Hematopoietic multipotent progenitor cell treated with erythropoietin and hydrocortisone succinate and interleukin-3 and kit ligand, for 8 days (in vitro differentiated cells): ENCODE measurements at regions not wholly inside any gene's neighbourhood (a gene's known extent, or its start where the extent isn't known, plus 50 kb on each side); places are given as distances from the start of the nearest gene placed in this dataset.
"Not testable (repeated sequence)": the region's sequence is repeated elsewhere in the genome, so short reads cannot be mapped to it uniquely, and the experiment has no call there.

ENCODE experiments used
- DNase-seq: peaks from one replicate; pipeline ENCODE4 v3.0.0-alpha.2; 2015

DNA sequence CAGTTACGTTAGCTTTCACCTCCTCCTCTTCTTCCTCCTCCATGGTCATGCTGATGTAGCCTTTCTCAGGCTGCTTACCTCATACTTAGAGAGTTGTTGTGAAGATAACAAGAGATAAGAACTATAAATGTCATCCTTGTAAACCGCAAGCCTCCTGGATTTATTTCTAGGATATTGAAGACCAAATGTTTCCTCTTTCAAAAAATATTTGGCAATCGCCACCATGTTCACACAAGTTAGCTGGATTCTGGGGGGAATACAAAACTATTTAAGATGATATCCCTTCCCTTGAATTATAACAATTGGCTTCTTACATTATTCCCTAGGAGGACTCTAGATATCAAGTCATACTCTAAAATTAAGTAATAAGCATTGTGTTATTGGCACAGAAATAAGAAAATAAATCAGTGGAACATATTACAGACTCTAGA is 99.8 kb upstream of the PLEKHG1 start:
- no peak for DNase-seq

DNA sequence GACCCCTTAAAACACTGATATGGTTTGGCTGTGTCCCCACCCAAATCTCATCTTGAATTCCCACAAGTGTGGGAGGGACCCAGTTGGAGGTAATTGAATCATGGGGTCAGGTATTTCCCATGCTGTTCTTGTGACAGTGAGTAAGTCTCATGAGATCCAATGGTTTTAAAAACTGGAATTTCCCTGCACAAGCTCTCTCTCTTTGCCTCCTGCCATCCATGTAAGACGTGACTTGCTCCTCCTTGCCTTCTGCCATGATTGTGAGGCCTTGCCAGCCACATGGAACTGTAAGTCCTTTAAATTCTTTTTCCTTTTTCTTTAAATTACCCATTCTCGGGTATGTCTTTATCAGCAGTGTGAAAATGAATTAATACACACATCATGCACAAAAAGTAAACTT is 99.1 kb upstream of the PLEKHG1 start:
- DNase-seq, result not testable (repeated sequence)

- DNase-seq, result no peak
Measured at GRCh38 chr6:150503041-150503440, 96.6 kb upstream of the PLEKHG1 start.

GRCh38 chr6:150503586-150504339 is 95.9 kb upstream of the PLEKHG1 start:
- DNase-seq, result no peak

DNA sequence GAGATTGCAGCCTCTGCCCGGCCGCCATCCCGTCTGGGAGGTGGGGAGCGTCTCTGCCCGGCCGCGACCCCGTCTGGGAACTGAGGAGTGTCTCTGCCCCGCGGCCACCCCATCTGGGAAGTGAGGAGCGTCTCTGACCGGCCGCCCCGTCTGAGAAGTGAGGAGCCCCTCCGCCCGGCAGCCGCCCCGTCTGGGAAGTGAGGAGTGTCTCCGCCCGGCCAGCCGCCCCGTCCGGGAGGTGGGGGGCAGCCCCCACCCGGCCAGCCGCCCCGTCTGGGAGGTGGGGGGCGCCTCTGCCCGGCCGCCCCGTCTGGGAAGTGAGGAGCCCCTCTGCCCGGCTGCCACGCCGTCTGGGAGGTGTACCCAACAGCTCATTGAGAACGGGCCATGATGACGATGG is 92.3 kb upstream of the PLEKHG1 start:
- DNase-seq, result not testable (repeated sequence)

- no peak for DNase-seq
Measured at GRCh38 chr6:150510576-150510975, 89.1 kb upstream of the PLEKHG1 start.

GRCh38 chr6:150511313-150511712 is 88.4 kb upstream of the PLEKHG1 start:
- DNase-seq, result no peak

GRCh38 chr6:150514806-150515380 is 84.8 kb upstream of the PLEKHG1 start:
- DNase-seq, result no peak

GRCh38 chr6:150516199-150516598 is 83.5 kb upstream of the PLEKHG1 start:
- DNase-seq, result no peak

DNA sequence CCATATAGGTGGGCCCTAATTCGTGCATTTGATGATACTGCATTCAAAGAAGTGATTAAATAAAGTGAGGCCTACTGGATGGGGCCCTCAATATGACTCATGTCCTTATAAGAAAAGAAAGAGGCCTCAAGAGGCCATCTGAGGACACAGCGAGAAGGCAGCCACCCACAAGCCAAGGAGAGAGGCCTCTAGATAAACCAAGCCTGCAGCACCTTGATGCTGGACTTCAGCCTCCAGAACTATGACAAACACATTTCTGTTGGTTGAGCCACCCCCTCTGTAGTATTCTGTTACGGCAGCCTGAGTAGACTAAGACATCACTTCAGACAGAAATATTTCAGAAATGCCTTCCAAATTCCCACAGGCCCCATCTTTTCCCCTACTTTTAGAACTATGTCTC is 82.5 kb upstream of the PLEKHG1 start:
- no peak for DNase-seq

GRCh38 chr6:150521482-150521881 is 78.2 kb upstream of the PLEKHG1 start:
- no peak for DNase-seq

DNA sequence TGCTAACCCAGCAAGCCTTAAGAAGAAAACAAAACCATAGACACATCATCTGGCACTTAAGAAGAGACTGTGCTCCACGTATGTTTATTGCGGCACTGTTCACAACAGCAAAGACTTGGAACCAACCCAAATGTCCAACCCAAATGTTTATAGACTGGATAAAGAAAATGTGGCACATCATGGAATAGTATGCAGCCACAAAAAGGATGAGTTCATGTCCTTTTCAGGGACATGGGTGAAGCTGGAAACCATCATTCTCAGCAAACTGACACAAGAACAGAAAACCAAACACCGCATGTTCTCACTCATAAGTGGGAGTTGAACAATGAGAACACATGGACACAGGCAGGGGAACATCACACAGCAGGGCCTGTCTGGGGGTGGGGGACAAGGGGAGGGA is 76.5 kb upstream of the PLEKHG1 start:
- not testable (repeated sequence) for DNase-seq

DNA sequence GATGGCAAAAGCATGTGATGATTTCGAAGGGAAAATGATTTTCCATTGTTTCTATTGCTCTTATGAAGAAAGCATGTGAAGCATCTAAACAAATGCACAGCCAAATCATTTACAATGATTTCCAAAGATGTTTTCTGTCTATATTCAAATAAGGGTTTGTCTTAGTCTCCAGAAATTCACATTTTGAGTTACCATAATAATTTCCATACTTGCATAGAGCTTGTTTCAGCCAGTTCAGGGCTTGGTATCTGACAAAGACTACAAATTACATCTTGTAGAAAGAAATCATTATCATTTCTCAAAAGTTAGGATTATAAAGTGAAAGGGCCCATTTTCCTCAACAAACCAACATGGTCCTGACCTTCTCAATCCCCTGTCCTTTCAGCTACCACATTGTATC is 74.4 kb upstream of the PLEKHG1 start:
- no peak for DNase-seq

- no peak for DNase-seq
Measured at GRCh38 chr6:150527100-150527499, 72.6 kb upstream of the PLEKHG1 start.

- no peak for DNase-seq
Measured at GRCh38 chr6:150528648-150529285, 70.9 kb upstream of the PLEKHG1 start.

DNA sequence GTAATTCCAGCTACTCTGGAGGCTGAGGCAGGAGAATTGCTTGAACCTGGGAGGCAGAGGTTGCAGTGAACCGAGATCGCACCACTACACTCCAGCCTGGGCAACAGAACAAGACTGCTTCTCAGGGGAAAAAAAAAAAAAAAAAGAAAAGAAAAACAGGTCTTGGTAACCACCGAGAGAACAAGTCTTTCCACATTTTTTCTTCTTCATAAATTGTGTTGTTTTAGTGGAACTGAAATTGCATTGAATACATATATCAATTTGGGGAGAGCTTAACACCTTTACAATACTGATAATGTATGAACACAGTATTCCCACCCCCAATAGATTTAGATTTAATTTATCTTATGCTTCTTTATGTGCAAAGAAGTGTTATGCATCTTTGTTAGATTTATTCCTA is 70.0 kb upstream of the PLEKHG1 start:
- no peak for DNase-seq

GRCh38 chr6:150531957-150532356 is 67.7 kb upstream of the PLEKHG1 start:
- no peak for DNase-seq

- no peak for DNase-seq
Measured at GRCh38 chr6:150534553-150534952, 65.1 kb upstream of the PLEKHG1 start.

DNA sequence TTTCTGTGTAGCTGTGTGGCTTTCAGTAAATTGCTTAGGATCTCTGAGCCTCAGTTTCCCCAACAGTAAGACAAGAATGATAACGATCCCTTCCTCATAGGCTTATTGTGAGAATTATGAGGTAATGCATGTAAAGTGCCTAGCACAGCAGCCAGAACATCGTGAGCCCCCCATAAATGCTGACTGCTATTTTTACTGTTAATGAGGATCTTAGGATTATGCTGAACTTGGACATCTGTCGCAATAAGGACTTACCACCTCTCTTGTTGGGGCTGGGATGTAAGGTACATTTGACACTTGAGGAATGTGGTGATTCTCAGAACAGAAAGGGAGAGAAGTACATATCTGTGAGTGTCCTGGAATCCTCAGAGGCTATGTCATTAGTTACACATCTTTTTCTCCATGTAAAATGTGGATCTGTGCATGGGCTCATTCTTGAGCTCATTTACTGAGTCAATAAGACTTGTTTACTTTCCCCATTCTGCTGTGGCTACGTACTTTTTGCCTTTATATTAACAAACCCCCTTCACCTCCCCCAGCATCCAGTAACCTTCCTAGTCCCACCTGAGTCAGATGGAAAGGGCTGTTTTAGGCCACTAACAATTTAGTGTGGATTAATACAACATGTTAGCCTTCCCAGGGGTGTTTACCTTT is 64.4 kb upstream of the PLEKHG1 start:
- DNase-seq, result no peak

DNA sequence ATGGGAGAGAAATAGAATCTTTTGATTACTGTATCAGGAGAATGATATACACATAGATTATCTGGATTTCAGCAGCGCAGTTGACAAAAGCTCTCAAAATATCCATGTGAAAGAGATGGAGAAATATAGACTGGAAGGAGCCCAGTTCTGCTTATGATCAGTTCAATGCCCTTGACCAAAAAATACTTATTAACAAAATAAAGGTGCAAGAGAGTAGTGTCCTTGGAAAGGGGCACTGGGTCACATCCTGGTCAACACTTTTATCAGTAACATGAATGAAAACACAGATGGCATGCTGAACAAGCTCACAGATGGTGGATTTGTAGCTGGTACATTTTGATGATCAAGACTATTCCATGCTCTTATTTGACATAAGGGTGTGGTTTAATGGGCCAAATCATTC is 63.9 kb upstream of the PLEKHG1 start:
- DNase-seq, result no peak

GRCh38 chr6:150536835-150537234 is 62.9 kb upstream of the PLEKHG1 start:
- DNase-seq, result no peak

GRCh38 chr6:150537491-150537890 is 62.2 kb upstream of the PLEKHG1 start:
- DNase-seq, result no peak

- no peak for DNase-seq
Measured at GRCh38 chr6:150537893-150538292, 61.8 kb upstream of the PLEKHG1 start.

DNA sequence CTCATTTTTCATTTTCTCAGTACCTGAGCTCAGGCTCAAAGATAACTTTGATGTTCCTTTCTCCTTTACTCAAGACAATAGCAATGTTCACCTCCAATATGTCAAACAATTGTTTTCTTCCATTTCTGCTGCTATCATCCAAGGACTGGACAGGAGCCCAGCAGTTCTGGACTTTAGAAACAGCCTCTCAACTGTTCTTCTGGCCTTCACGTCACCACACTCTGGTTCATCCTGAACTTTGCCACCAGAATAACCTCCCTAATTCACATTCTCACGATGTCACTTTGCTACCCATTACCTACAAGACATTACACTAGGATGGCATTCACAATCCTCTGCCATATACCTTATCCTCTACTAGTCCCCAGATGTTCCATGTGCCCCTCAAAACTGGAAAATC is 60.6 kb upstream of the PLEKHG1 start:
- no peak for DNase-seq
